Liver (tissue), 3 donors: ENCODE measurements at regions not wholly inside any gene's neighbourhood (a gene's known extent, or its start where the extent isn't known, plus 50 kb on each side); places are given as distances from the start of the nearest gene placed in this dataset.

Source experiments
- EGR1 ChIP-seq, 2 donors: IDR thresholded peaks; 2 replicates each; pipeline ENCODE4 v1.6.1; 2016 to 2018; ENCODE audit warnings: antibody characterized with exemption in 2 of 2, low read depth in 2 of 2
- REST ChIP-seq: IDR thresholded peaks from 2 replicates; pipeline ENCODE4 v1.6.1; 2016; ENCODE audit warnings: antibody characterized with exemption, mild to moderate bottlenecking
- YY1 ChIP-seq: IDR thresholded peaks from 2 replicates; pipeline ENCODE4 v1.6.1; 2016; ENCODE audit warnings: antibody characterized with exemption, mild to moderate bottlenecking
- ZBTB33 ChIP-seq: IDR thresholded peaks from 2 replicates; pipeline ENCODE4 v1.6.1; 2016; ENCODE audit warnings: antibody characterized with exemption
- TF ChIP-seq, protein P1 (sequence below): fragments of 150-350 bp; IDR thresholded peaks from 2 replicates; pipeline ENCODE4 v1.5.1; 2017; ENCODE audit warnings: improper control_type of control experiment, low read depth, low read length; ENCODE audit not compliant: missing input control
- TF ChIP-seq, protein P2 (sequence below): IDR thresholded peaks from 2 replicates; pipeline ENCODE4 v1.6.1; 2016; ENCODE audit warnings: antibody characterized with exemption
- donor health status: healthy.
- donor health status: healthy.

- TF ChIP-seq, protein P1, sequence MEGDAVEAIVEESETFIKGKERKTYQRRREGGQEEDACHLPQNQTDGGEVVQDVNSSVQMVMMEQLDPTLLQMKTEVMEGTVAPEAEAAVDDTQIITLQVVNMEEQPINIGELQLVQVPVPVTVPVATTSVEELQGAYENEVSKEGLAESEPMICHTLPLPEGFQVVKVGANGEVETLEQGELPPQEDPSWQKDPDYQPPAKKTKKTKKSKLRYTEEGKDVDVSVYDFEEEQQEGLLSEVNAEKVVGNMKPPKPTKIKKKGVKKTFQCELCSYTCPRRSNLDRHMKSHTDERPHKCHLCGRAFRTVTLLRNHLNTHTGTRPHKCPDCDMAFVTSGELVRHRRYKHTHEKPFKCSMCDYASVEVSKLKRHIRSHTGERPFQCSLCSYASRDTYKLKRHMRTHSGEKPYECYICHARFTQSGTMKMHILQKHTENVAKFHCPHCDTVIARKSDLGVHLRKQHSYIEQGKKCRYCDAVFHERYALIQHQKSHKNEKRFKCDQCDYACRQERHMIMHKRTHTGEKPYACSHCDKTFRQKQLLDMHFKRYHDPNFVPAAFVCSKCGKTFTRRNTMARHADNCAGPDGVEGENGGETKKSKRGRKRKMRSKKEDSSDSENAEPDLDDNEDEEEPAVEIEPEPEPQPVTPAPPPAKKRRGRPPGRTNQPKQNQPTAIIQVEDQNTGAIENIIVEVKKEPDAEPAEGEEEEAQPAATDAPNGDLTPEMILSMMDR = no peak
- TF ChIP-seq, protein P2, sequence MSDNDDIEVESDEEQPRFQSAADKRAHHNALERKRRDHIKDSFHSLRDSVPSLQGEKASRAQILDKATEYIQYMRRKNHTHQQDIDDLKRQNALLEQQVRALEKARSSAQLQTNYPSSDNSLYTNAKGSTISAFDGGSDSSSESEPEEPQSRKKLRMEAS = no peak
- TF ChIP-seq EGR1 (IDR thresholded peaks at IDR 0.05; ENCODE audit: low read depth in 2 of 2) (no peak), ZBTB33 (no peak), REST (no peak), YY1 (no peak)
Measured at GRCh38 chr2:501667-502066, 175.5 kb downstream of the TMEM18 start.
